SU-DHL-6 (cell line): ENCODE measurements at regions not wholly inside any gene's neighbourhood (a gene's known extent, or its start where the extent isn't known, plus 50 kb on each side); places are given as distances from the start of the nearest gene placed in this dataset.

Experiments used
- CTCF ChIP-seq: fragments of 200-600 bp; sonication (generic); IDR thresholded peaks from one replicate; pipeline ENCODE4 v1.5.1; 2017; ENCODE audit warnings: antibody characterized with exemption, mild to moderate bottlenecking, low read length, moderate library complexity; ENCODE audit not compliant: insufficient read depth, poor library complexity, severe bottlenecking
- EZH2phosphoT487 ChIP-seq: fragments of 200-600 bp; sonication (generic), shearing (Covaris generic); conservative IDR thresholded peaks from 2 replicates; pipeline ENCODE4 v1.6.1; 2018; ENCODE audit warnings: mild to moderate bottlenecking, antibody characterized with exemption, low read length, moderate library complexity, mixed read lengths

- TF ChIP-seq CTCF (no peak), EZH2phosphoT487 (no peak)
Observed at GRCh38 chrX:10971759-10972158, 139.4 kb upstream of the HCCS start.
